HG03175 (cell line): ENCODE measurements at regions not wholly inside any gene's neighbourhood (a gene's known extent, or its start where the extent isn't known, plus 50 kb on each side); places are given as distances from the start of the nearest gene placed in this dataset.

Experiments
- ATAC-seq: cut with Tn5 transposase; IDR thresholded peaks from one replicate; pipeline ENCODE4 v1.9.1; 2021; ENCODE audit warnings: mild to moderate bottlenecking, moderate library complexity; ENCODE audit not compliant: unreplicated experiment

DNA sequence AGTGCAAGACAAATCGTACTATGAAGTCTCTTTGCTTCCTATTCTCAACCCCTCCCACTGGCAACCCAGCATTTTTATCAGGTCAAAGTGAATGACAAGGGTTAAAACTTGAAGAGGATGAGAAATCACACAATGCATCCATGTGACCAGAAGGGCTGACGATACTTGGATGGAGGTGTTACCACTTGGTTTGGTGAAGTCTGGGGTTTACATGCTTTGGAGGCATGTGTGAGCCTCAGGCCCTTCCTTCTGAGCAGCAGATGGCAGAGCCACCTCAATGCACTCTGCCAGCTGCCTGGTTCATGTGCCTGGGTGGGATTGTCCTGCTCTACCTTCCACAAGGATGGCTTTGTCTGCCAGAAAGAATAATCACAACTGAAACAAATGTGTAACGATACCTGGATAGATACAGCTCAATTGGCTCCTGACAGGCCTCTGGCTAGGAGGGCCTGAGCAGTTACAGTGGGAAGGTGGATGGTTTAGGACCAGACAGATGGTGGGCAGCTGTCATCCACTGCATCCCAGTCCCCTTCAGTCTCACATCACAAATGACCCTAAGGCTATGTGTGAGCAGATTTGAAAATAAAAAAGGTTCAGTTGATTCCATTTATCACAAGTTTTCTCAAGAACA is 51.5 kb upstream of the CNIH3 start:
- ATAC-seq: no peak

- no peak for ATAC-seq
Observed at GRCh38 chr1:224565186-224565585, 50.9 kb upstream of the CNIH3 start.

DNA sequence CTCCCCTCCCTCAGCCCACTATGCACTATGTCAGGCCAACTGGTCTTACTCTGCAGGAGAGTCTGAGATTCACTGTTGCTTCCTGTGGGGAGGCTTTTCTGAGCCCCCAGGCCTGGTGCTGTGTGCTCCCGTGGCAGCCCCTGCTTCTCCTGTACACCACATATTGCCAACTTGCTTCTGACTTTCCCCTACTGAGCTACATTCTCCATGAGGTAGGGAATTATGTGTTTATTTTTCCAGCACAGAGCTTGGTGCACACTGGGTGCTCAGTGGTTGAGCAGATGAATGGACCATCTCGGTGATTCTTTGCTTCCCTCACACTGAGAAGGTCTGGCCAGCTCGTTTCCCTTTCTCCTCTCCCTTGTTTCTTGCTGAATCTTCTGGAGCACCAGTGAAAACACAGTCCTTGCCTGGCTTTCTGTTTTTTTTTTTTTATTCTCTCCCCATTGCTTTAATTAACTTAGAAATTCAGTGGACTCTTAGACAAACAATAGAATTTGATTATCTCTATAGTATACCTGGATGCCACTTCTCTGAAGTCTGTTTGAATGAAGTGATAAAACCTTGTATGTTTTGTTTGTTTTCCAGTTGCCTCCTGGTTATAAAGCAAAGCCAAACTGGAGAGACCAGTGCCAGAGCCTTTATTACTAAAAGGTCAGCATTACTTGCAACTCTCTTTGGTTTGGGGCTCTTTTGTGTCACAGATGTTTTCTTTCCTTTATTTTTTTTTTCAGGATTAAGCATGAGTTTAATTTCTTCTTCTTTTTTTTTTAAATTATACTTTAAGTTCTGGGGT is 50.3 kb upstream of the CNIH3 start:
- no peak for ATAC-seq
